HEK293 (cell line): ENCODE measurements at regions not wholly inside any gene's neighbourhood (a gene's known extent, or its start where the extent isn't known, plus 50 kb on each side); places are given as distances from the start of the nearest gene placed in this dataset.

Experiments used
- CTCF ChIA-PET: fragments of 350-600 bp; formaldehyde crosslinking; extraction: SDS; loops from one replicate; lab custom pipeline; 2021; ENCODE audit warnings: antibody characterized with exemption; lab: Yijun Ruan, JAX
- POLR2A ChIA-PET: fragments of 300-600 bp; formaldehyde crosslinking; extraction: SDS; loops from one replicate; lab custom pipeline; 2020; ENCODE audit warnings: antibody characterized with exemption, inconsistent platforms; lab: Yijun Ruan, JAX
- H3K27ac ChIP-seq: fragments of 200-500 bp; sonication (Bioruptor generic); 2 replicates; pipeline ENCODE4 v1.5.1; 2014; ENCODE audit warnings: low read depth, low read length, control low read depth, inconsistent platforms; ENCODE audit errors: extremely low read depth
- H3K36me3 ChIP-seq, 2 experiments: fragments of 200-500 bp in 1 of 2; sonication (Bioruptor generic) in 1 of 2; 1 replicate in 1 of 2; 2 replicates in 1 of 2; pipeline ENCODE4 v1.5.1; 2014 to 2017; ENCODE audit warnings: inconsistent platforms in 2 of 2, low read length in 2 of 2; ENCODE audit not compliant: control insufficient read depth in 2 of 2, insufficient read depth in 1 of 2
- H3K4me1 ChIP-seq: fragments of 200-500 bp; sonication (Bioruptor generic); 2 replicates; pipeline ENCODE4 v1.5.1; 2014; ENCODE audit warnings: mild to moderate bottlenecking, low read length, inconsistent platforms; ENCODE audit not compliant: control insufficient read depth, insufficient read depth
- H3K4me3 ChIP-seq: 2 replicates; pipeline ENCODE4 v1.5.1; 2011; ENCODE audit warnings: low read depth, mild to moderate bottlenecking, control low read depth, low read length, moderate library complexity
- H3K9me3 ChIP-seq: fragments of 200-500 bp; sonication (Bioruptor generic); 2 replicates; pipeline ENCODE4 v1.5.1; 2014; ENCODE audit warnings: low read depth, low read length, inconsistent platforms; ENCODE audit not compliant: control insufficient read depth, insufficient read depth
- AEBP2 ChIP-seq: fragments of 450-650 bp; formaldehyde crosslinking; IDR thresholded peaks from 2 replicates; pipeline ENCODE4 v1.5.1; 2016; ENCODE audit warnings: missing biosample characterization, missing genetic modification characterization, borderline replicate concordance
- EGR2 ChIP-seq: fragments of 450-650 bp; formaldehyde crosslinking; IDR thresholded peaks from 2 replicates; pipeline ENCODE4 v1.5.1; 2016; ENCODE audit warnings: low read depth, missing biosample characterization, missing genetic modification characterization
- KLF9 ChIP-seq: fragments of 450-650 bp; formaldehyde crosslinking; IDR thresholded peaks from 2 replicates; pipeline ENCODE4 v1.5.1; 2016; ENCODE audit warnings: missing biosample characterization, missing genetic modification characterization, low read depth
- MYNN ChIP-seq: fragments of 450-650 bp; formaldehyde crosslinking; IDR thresholded peaks from 2 replicates; pipeline ENCODE4 v1.5.1; 2016; ENCODE audit warnings: missing biosample characterization, missing genetic modification characterization, borderline replicate concordance
- MZF1 ChIP-seq: fragments of 450-650 bp; formaldehyde crosslinking; IDR thresholded peaks from 2 replicates; pipeline ENCODE4 v1.5.1; 2017; ENCODE audit warnings: missing biosample characterization, missing genetic modification characterization, borderline replicate concordance
- OSR2 ChIP-seq: fragments of 450-650 bp; formaldehyde crosslinking; IDR thresholded peaks from 2 replicates; pipeline ENCODE4 v1.5.1; 2016; ENCODE audit warnings: missing biosample characterization, missing genetic modification characterization
- PRDM4 ChIP-seq: fragments of 450-650 bp; formaldehyde crosslinking; IDR thresholded peaks from 2 replicates; pipeline ENCODE4 v1.5.1; 2017; ENCODE audit warnings: missing biosample characterization, missing genetic modification characterization
- ZBTB1 ChIP-seq: fragments of 450-650 bp; formaldehyde crosslinking; IDR thresholded peaks from 2 replicates; pipeline ENCODE4 v1.5.1; 2016; ENCODE audit warnings: missing biosample characterization, missing genetic modification characterization
- ZBTB48 ChIP-seq: fragments of 450-650 bp; formaldehyde crosslinking; IDR thresholded peaks from 2 replicates; pipeline ENCODE4 v1.5.1; 2016; ENCODE audit warnings: missing biosample characterization, missing genetic modification characterization
- ZIC2 ChIP-seq: fragments of 450-650 bp; formaldehyde crosslinking; IDR thresholded peaks from 2 replicates; pipeline ENCODE4 v1.5.1; 2016; ENCODE audit warnings: missing biosample characterization, missing genetic modification characterization
- ZNF18 ChIP-seq: fragments of 450-650 bp; formaldehyde crosslinking; IDR thresholded peaks from 2 replicates; pipeline ENCODE4 v1.5.1; 2016; ENCODE audit warnings: missing biosample characterization, missing genetic modification characterization
- ZNF239 ChIP-seq: fragments of 450-650 bp; formaldehyde crosslinking; IDR thresholded peaks from 2 replicates; pipeline ENCODE4 v1.5.1; 2016; ENCODE audit warnings: missing biosample characterization, missing genetic modification characterization
- ZNF354C ChIP-seq: fragments of 450-650 bp; formaldehyde crosslinking; IDR thresholded peaks from 2 replicates; pipeline ENCODE4 v1.5.1; 2016; ENCODE audit warnings: missing biosample characterization, missing genetic modification characterization, low read depth, borderline replicate concordance
- ZNF48 ChIP-seq: fragments of 450-650 bp; formaldehyde crosslinking; IDR thresholded peaks from 2 replicates; pipeline ENCODE4 v1.5.1; 2016; ENCODE audit warnings: missing biosample characterization, missing genetic modification characterization
- ZNF488 ChIP-seq: fragments of 450-650 bp; formaldehyde crosslinking; IDR thresholded peaks from 2 replicates; pipeline ENCODE4 v1.5.1; 2016; ENCODE audit warnings: missing biosample characterization, missing genetic modification characterization
- ZNF513 ChIP-seq: fragments of 450-650 bp; IDR thresholded peaks from 2 replicates; pipeline ENCODE4 v1.5.1; 2018; ENCODE audit warnings: missing biosample characterization, missing genetic modification characterization
- ZNF549 ChIP-seq: fragments of 450-650 bp; IDR thresholded peaks from 2 replicates; pipeline ENCODE4 v1.5.1; 2018; ENCODE audit warnings: missing biosample characterization, missing genetic modification characterization, mild to moderate bottlenecking, inconsistent platforms, moderate library complexity
- ZNF596 ChIP-seq: fragments of 450-650 bp; IDR thresholded peaks from 2 replicates; pipeline ENCODE4 v1.5.0; 2018; ENCODE audit warnings: missing biosample characterization, mild to moderate bottlenecking, missing genetic modification characterization, moderate library complexity
- ZNF658 ChIP-seq: fragments of 450-650 bp; formaldehyde crosslinking; IDR thresholded peaks from 2 replicates; pipeline ENCODE4; 2016; ENCODE audit warnings: missing biosample characterization, missing genetic modification characterization
- TF ChIP-seq, protein P1 (sequence below): fragments of 450-650 bp; formaldehyde crosslinking; IDR thresholded peaks from 2 replicates; pipeline ENCODE4 v1.5.1; 2016; ENCODE audit warnings: missing biosample characterization, missing genetic modification characterization
- TF ChIP-seq, protein P2 (sequence below): fragments of 450-650 bp; formaldehyde crosslinking; IDR thresholded peaks from 2 replicates; pipeline ENCODE4 v1.5.1; 2016; ENCODE audit warnings: missing biosample characterization, missing genetic modification characterization
- TF ChIP-seq, protein P3 (sequence below): fragments of 450-650 bp; formaldehyde crosslinking; IDR thresholded peaks from 2 replicates; pipeline ENCODE4 v1.5.1; 2016; ENCODE audit warnings: missing biosample characterization, missing genetic modification characterization

DNA sequence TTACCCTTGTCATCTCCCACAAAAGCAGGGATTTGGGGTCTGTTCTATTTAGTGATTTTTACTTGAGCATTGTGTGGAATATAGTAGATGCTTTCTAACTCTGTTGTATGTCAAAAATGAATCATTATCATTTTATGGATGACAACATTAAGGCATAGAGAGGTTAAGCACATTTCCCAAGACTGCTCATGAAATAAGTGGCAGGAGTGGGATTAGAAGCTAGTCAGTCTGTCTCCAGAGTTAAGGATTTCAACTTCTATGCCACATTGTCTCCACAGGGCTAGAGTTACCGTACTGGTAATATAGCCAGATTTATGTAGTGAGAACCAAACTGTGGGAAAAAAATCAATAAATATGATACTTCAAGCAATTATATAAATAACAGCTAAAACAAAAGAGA is 170.6 kb upstream of the DCN start:
- Histone ChIP-seq H3K9me3 (no peaks in the 10 kb centered on the region), H3K4me1 (no peaks in the 10 kb centered on the region), H3K4me3 (no peak overlapping the region), H3K36me3 (no peaks in the 10 kb centered on the region), H3K27ac (no peak overlapping the region)
- ChIA-PET CTCF (interaction anchor here (0.6 to 3.7 kb wide), 5 partner anchors 243 to 1279 kb away, joined by 3 to 27 read pairs (median 5); partner anchors contain the start of gene LUM), POLR2A (no interaction called here)
- TF ChIP-seq, protein P1, sequence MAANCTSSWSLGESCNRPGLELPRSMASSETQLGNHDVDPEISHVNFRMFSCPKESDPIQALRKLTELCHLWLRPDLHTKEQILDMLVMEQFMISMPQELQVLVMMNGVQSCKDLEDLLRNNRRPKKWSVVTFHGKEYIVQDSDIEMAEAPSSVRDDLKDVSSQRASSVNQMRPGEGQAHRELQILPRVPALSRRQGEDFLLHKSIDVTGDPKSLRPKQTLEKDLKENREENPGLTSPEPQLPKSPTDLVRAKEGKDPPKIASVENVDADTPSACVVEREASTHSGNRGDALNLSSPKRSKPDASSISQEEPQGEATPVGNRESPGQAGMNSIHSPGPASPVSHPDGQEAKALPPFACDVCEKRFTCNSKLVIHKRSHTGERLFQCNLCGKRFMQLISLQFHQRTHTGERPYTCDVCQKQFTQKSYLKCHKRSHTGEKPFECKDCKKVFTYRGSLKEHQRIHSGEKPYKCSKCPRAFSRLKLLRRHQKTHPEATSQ = no peak
- TF ChIP-seq ZNF239 (tag by site-specific recombination) (no peak), KLF9 (tag by site-specific recombination) (no peak), OSR2 (tag by site-specific recombination) (no peak), ZNF18 (no peak), ZBTB1 (tag by site-specific recombination) (no peak), ZNF354C (no peak), AEBP2 (tag by site-specific recombination) (no peak), MZF1 (tag by site-specific recombination) (no peak), PRDM4 (tag by site-specific recombination) (no peak), ZNF658 (tag by site-specific recombination) (no peak), EGR2 (tag by site-specific recombination) (no peak)

GRCh38 chr12:91349476-91349875 is 166.9 kb upstream of the DCN start:
- no peaks in the 10 kb centered on the region for H3K9me3 ChIP-seq
- H3K36me3 ChIP-seq = no peaks in the 10 kb centered on the region
- ChIA-PET CTCF (interaction anchor here (0.6 kb wide), 1 partner anchor 388 kb away, joined by 3 read pairs; no protein-coding TSS in a partner anchor), POLR2A (no interaction called here)
- no peak overlapping the region for H3K27ac ChIP-seq
- H3K4me3 ChIP-seq = no peak overlapping the region
- H3K4me1 ChIP-seq = no peaks in the 10 kb centered on the region
- TF ChIP-seq ZNF488 (no peak), MYNN (tag by site-specific recombination) (no peak), ZNF513 (tag by site-specific recombination) (no peak), ZNF549 (no peak), ZBTB48 (tag by site-specific recombination) (no peak), ZNF596 (no peak), ZNF48 (tag by site-specific recombination) (no peak), ZIC2 (tag by site-specific recombination) (no peak)
- TF ChIP-seq, protein P2, sequence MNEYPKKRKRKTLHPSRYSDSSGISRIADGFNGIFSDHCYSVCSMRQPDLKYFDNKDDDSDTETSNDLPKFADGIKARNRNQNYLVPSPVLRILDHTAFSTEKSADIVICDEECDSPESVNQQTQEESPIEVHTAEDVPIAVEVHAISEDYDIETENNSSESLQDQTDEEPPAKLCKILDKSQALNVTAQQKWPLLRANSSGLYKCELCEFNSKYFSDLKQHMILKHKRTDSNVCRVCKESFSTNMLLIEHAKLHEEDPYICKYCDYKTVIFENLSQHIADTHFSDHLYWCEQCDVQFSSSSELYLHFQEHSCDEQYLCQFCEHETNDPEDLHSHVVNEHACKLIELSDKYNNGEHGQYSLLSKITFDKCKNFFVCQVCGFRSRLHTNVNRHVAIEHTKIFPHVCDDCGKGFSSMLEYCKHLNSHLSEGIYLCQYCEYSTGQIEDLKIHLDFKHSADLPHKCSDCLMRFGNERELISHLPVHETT = no peak
- TF ChIP-seq, protein P3, sequence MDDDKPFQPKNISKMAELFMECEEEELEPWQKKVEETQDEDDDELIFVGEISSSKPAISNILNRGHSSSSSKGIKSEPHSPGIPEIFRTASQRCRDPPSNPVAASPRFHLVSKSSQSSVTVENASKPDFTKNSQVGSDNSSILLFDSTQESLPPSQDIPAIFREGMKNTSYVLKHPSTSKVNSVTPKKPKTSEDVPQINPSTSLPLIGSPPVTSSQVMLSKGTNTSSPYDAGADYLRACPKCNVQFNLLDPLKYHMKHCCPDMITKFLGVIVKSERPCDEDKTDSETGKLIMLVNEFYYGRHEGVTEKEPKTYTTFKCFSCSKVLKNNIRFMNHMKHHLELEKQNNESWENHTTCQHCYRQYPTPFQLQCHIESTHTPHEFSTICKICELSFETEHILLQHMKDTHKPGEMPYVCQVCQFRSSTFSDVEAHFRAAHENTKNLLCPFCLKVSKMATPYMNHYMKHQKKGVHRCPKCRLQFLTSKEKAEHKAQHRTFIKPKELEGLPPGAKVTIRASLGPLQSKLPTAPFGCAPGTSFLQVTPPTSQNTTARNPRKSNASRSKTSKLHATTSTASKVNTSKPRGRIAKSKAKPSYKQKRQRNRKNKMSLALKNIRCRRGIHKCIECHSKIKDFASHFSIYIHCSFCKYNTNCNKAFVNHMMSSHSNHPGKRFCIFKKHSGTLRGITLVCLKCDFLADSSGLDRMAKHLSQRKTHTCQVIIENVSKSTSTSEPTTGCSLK = no peak
